IMR-90 (cell line): ENCODE measurements at regions not wholly inside any gene's neighbourhood (a gene's known extent, or its start where the extent isn't known, plus 50 kb on each side); places are given as distances from the start of the nearest gene placed in this dataset.

Source experiments
- ATAC-seq: fragments of 200-7000 bp; cut with Tn5 transposase; 2 replicates; pipeline ENCODE4 v1.9.1; 2020; ENCODE audit warnings: low read depth, mild to moderate bottlenecking, moderate library complexity
- BruUV-seq: library from RNA; stranded (reverse); fragments of 400-500 nt; replicated peaks from 2 replicates; lab custom pipeline; 2021; lab: Mats Ljungman, UMichigan
- CTCF ChIA-PET: fragments of 300-600 bp; formaldehyde crosslinking; extraction: SDS; loops from one replicate; lab custom pipeline; 2021; ENCODE audit warnings: antibody characterized with exemption; lab: Yijun Ruan, JAX
- POLR2A ChIA-PET: fragments of 300-600 bp; sonication (Branson Sonifier 250); formaldehyde crosslinking; loops from one replicate; lab custom pipeline; 2022; ENCODE audit warnings: antibody characterized with exemption; ENCODE audit not compliant: unreplicated experiment; lab: Charles Lee
- DNase-seq: peaks from one replicate; pipeline ENCODE4 v3.0.0; 2013
- H2AFZ ChIP-seq: replicated peaks from 2 replicates; pipeline ENCODE3; 2013; ENCODE audit warnings: low read length, mild to moderate bottlenecking; ENCODE audit not compliant: poor library complexity
- H2AK5ac ChIP-seq: 2 replicates; pipeline ENCODE4 v1.6.1; 2013; ENCODE audit warnings: low read depth, low read length, inconsistent platforms
- H2AK9ac ChIP-seq: replicated peaks from 2 replicates; pipeline ENCODE3; 2013; ENCODE audit warnings: mild to moderate bottlenecking, low read depth, low read length, moderate library complexity; ENCODE audit not compliant: poor library complexity
- H2BK120ac ChIP-seq: 2 replicates; pipeline ENCODE4 v1.6.1; 2013; ENCODE audit warnings: low read depth, low read length, inconsistent platforms
- H2BK15ac ChIP-seq: 3 replicates; pipeline ENCODE4 v1.6.1; 2013; ENCODE audit warnings: low read depth, low read length, inconsistent platforms
- H2BK20ac ChIP-seq: 2 replicates; pipeline ENCODE4 v1.6.1; 2013; ENCODE audit warnings: low read depth, mild to moderate bottlenecking, inconsistent platforms, low read length, moderate library complexity
- H2BK5ac ChIP-seq: 2 replicates; pipeline ENCODE4 v1.6.1; 2013; ENCODE audit warnings: mild to moderate bottlenecking, low read depth, low read length, inconsistent platforms; ENCODE audit not compliant: poor library complexity, severe bottlenecking
- H3K14ac ChIP-seq: replicated peaks from 2 replicates; pipeline ENCODE4 v1.6.1; 2013; ENCODE audit warnings: low read depth, low read length, inconsistent platforms
- H3K18ac ChIP-seq: 2 replicates; pipeline ENCODE4 v1.6.1; 2013; ENCODE audit warnings: low read depth, low read length, control low read depth
- H3K23ac ChIP-seq: 2 replicates; pipeline ENCODE4 v1.6.1; 2013; ENCODE audit warnings: low read depth, low read length, inconsistent platforms
- H3K27ac ChIP-seq: 2 replicates; pipeline ENCODE4 v1.5.1; 2013; ENCODE audit warnings: mild to moderate bottlenecking, control low read depth, low read length; ENCODE audit not compliant: insufficient read depth
- H3K27me3 ChIP-seq: 2 replicates; pipeline ENCODE4 v1.6.1; 2013; ENCODE audit warnings: low read length; ENCODE audit not compliant: control insufficient read depth, insufficient read depth
- H3K36me3 ChIP-seq: 2 replicates; pipeline ENCODE4 v1.6.1; 2013; ENCODE audit warnings: low read length, mixed read lengths; ENCODE audit not compliant: control insufficient read depth, insufficient read depth
- H3K4ac ChIP-seq: 2 replicates; pipeline ENCODE4 v1.6.1; 2013; ENCODE audit warnings: low read depth, low read length, inconsistent platforms
- H3K4me1 ChIP-seq: 2 replicates; pipeline ENCODE4 v1.6.1; 2013; ENCODE audit warnings: low read length, mixed read lengths; ENCODE audit not compliant: control insufficient read depth, insufficient read depth
- H3K4me2 ChIP-seq: 2 replicates; pipeline ENCODE4 v1.6.1; 2013; ENCODE audit warnings: low read depth, mild to moderate bottlenecking, control low read depth, low read length, moderate library complexity
- H3K4me3 ChIP-seq: 2 replicates; pipeline ENCODE4 v1.5.1; 2013; ENCODE audit warnings: low read depth, mild to moderate bottlenecking, control low read depth, low read length, moderate library complexity; ENCODE audit not compliant: insufficient read depth
- H3K56ac ChIP-seq: 2 replicates; pipeline ENCODE4 v1.6.1; 2013; ENCODE audit warnings: low read length, inconsistent platforms; ENCODE audit not compliant: insufficient read depth; ENCODE audit errors: extremely low read depth
- H3K79me1 ChIP-seq, 2 experiments: 2 replicates each; pipeline ENCODE4 v1.6.1; 2013; ENCODE audit warnings: low read length in 2 of 2, inconsistent platforms in 1 of 2, low read depth in 1 of 2
- H3K9ac ChIP-seq: 2 replicates; pipeline ENCODE4 v1.6.1; 2013; ENCODE audit warnings: low read depth, low read length, control low read depth
- H3K9me1 ChIP-seq: 2 replicates; pipeline ENCODE4 v1.6.1; 2013; ENCODE audit warnings: low read length, inconsistent platforms; ENCODE audit not compliant: insufficient read depth
- H3K9me3 ChIP-seq: 2 replicates; pipeline ENCODE4 v1.6.1; 2013; ENCODE audit warnings: low read length; ENCODE audit not compliant: control insufficient read depth, insufficient read depth
- H4K20me1 ChIP-seq: 2 replicates; pipeline ENCODE4 v1.6.1; 2013; ENCODE audit warnings: low read length, inconsistent platforms; ENCODE audit not compliant: insufficient read depth
- H4K5ac ChIP-seq: 2 replicates; pipeline ENCODE4 v1.6.1; 2013; ENCODE audit warnings: mild to moderate bottlenecking, low read depth, low read length, control low read depth
- H4K8ac ChIP-seq, 2 experiments: 2 replicates each; pipeline ENCODE4 v1.6.1; 2013; ENCODE audit warnings: low read depth in 2 of 2, low read length in 2 of 2, control low read depth in 1 of 2, inconsistent platforms in 1 of 2
- H4K91ac ChIP-seq: 2 replicates; pipeline ENCODE4 v1.6.1; 2013; ENCODE audit warnings: low read depth, low read length, inconsistent platforms; ENCODE audit not compliant: insufficient read depth
- BHLHE40 ChIP-seq: fragments of 150-350 bp; IDR thresholded peaks from 2 replicates; pipeline ENCODE4 v1.6.1; 2016; ENCODE audit warnings: mild to moderate bottlenecking, low read depth, low read length
- ELK1 ChIP-seq: fragments of 150-350 bp; IDR thresholded peaks from 2 replicates; pipeline ENCODE4 v1.6.1; 2016; ENCODE audit warnings: low read depth, mild to moderate bottlenecking, low read length, moderate library complexity, borderline replicate concordance
- FOS ChIP-seq: fragments of 150-350 bp; IDR thresholded peaks from 2 replicates; pipeline ENCODE4 v1.6.1; 2016; ENCODE audit warnings: low read depth, low read length
- MAZ ChIP-seq: IDR thresholded peaks from 2 replicates; pipeline ENCODE4 v1.6.1; 2012; ENCODE audit warnings: low read depth, mild to moderate bottlenecking, low read length, improper control_type of control experiment, moderate library complexity, borderline replicate concordance
- MXI1 ChIP-seq: IDR thresholded peaks from 2 replicates; pipeline ENCODE4 v1.6.1; 2012; ENCODE audit warnings: low read depth, mild to moderate bottlenecking, low read length, moderate library complexity, borderline replicate concordance
- NFE2L2 ChIP-seq: fragments of 150-350 bp; IDR thresholded peaks from 2 replicates; pipeline ENCODE4 v1.6.1; 2016; ENCODE audit warnings: low read depth, mild to moderate bottlenecking, low read length
- RAD21 ChIP-seq: IDR thresholded peaks from 2 replicates; pipeline ENCODE4 v1.6.1; 2012; ENCODE audit warnings: low read length, improper control_type of control experiment
- RFX5 ChIP-seq: IDR thresholded peaks from 2 replicates; pipeline ENCODE4 v1.8.0; 2012; ENCODE audit warnings: low read depth, mild to moderate bottlenecking, low read length, moderate library complexity
- SMC3 ChIP-seq: fragments of 150-350 bp; IDR thresholded peaks from 2 replicates; pipeline ENCODE4 v1.6.1; 2016; ENCODE audit warnings: low read depth, mild to moderate bottlenecking, antibody characterized with exemption, low read length, moderate library complexity
- USF2 ChIP-seq: fragments of 150-350 bp; IDR thresholded peaks from 2 replicates; pipeline ENCODE4 v1.6.1; 2017; ENCODE audit warnings: mild to moderate bottlenecking, antibody characterized with exemption, low read length, low read depth
- WGBS, 2 experiments: methylation state at CpG; one replicate each; pipeline versions ENCODE4 v1.1.5 to v1.1.7; 2013; ENCODE audit warnings: missing lambda C conversion rate in 2 of 2; ENCODE audit not compliant: insufficient read length in 1 of 2; ENCODE audit errors: extremely low coverage in 2 of 2; 5-methylcytosine and 5-hydroxymethylcytosine counted together
- dilution Hi-C: fragments of 300-500 bp; cut with HindIII; formaldehyde crosslinking; loops from one replicate; pipeline ENCODE4 v1.14.3; 2018; ENCODE audit warnings: low sequenced_read_pairs; ENCODE audit not compliant: unreplicated experiment
- in situ Hi-C: fragments of 300-500 bp; cut with MboI; formaldehyde crosslinking; loops from 3 replicates; pipeline ENCODE4 v1.14.3; 2019; ENCODE audit warnings: low sequenced_read_pairs, inconsistent platforms, mixed read lengths
- intact Hi-C: fragments of 100-400 bp; cut with micrococcal nuclease; formaldehyde crosslinking; loops from 2 replicates; pipeline ENCODE4 v1.10.0; 2022
- TF ChIP-seq, protein P1 (sequence below): conservative IDR thresholded peaks from 2 replicates; pipeline ENCODE4 v1.5.1; 2012; ENCODE audit warnings: mild to moderate bottlenecking, low read depth, low read length, improper control_type of control experiment

DNA sequence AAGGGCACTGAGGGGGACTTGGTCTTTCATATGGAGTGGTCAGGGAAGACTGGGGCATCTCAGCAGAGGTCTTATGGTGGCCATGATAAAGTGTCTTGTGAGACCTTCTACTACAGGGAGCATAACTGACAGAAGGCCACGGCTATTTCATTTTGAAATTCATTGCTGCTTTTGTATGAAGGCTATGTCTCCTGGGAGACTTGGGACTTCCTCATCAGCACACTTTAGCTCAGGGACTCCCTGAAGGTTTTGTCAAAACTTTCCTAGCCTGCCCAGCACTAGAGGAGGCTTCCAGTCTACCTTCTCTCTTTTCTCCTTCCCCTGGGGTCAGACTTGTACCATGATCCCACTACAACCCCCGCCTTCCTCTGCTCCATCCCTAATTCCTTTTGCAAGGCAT lies 77.2 kb upstream of the RASGRF1 start:
- H3K14ac ChIP-seq, result no peak overlapping the region
- no peak for ATAC-seq

More for the DNA sequence above, 77.2 kb upstream of the RASGRF1 start:
- Histone ChIP-seq H3K36me3 (no peaks in the 10 kb centered on the region), H4K20me1 (no peaks in the 10 kb centered on the region), H2BK5ac (no peak overlapping the region), H2BK15ac (no peak overlapping the region), H3K4ac (no peak overlapping the region), H3K56ac (no peak overlapping the region), H4K5ac (no peak overlapping the region), H3K23ac (no peak overlapping the region), H3K4me3 (no peak overlapping the region), H2BK120ac (no peak overlapping the region), H2BK20ac (no peak overlapping the region), H4K8ac (no peak overlapping the region), H3K4me2 (no peak overlapping the region), H3K79me1 (no peaks in the 10 kb centered on the region), H3K9me3 (no peaks in the 10 kb centered on the region), H3K9me1 (no peaks in the 10 kb centered on the region), H3K4me1 (no peaks in the 10 kb centered on the region; the same call in 1 of the 2 replicates), H3K9ac (no peak overlapping the region), H2AK9ac (no peak overlapping the region), H4K91ac (no peak overlapping the region), H3K27ac (no peak overlapping the region), H2AFZ (no peak overlapping the region), H2AK5ac (no peak overlapping the region), H3K27me3 (peaks cover 18% of the 10 kb centered on the region), H3K18ac (no peak overlapping the region)
- in situ Hi-C loops (no loop called here), intact Hi-C loops (no loop called here), dilution Hi-C loops (no loop called here)
- ChIA-PET CTCF (no interaction called here), POLR2A (no interaction called here)
- no TSS peak for BruUV-seq
- TF ChIP-seq RAD21 (no peak), MAZ (no peak), USF2 (no peak), RFX5 (no peak), MXI1 (no peak), ELK1 (no peak), FOS (no peak), SMC3 (no peak), BHLHE40 (no peak), NFE2L2 (no peak)
- TF ChIP-seq, protein P1, sequence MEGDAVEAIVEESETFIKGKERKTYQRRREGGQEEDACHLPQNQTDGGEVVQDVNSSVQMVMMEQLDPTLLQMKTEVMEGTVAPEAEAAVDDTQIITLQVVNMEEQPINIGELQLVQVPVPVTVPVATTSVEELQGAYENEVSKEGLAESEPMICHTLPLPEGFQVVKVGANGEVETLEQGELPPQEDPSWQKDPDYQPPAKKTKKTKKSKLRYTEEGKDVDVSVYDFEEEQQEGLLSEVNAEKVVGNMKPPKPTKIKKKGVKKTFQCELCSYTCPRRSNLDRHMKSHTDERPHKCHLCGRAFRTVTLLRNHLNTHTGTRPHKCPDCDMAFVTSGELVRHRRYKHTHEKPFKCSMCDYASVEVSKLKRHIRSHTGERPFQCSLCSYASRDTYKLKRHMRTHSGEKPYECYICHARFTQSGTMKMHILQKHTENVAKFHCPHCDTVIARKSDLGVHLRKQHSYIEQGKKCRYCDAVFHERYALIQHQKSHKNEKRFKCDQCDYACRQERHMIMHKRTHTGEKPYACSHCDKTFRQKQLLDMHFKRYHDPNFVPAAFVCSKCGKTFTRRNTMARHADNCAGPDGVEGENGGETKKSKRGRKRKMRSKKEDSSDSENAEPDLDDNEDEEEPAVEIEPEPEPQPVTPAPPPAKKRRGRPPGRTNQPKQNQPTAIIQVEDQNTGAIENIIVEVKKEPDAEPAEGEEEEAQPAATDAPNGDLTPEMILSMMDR, result no peak
- WGBS, 2 experiments, result no CpG with 5 or more reads among the region's 2 CpGs
- DNase-seq, result no peak
